ENCODE measurements at regions not wholly inside any gene's neighbourhood (a gene's known extent, or its start where the extent isn't known, plus 50 kb on each side); places are given as distances from the start of the nearest gene placed in this dataset.
"Not testable (repeated sequence)": the region's sequence is repeated elsewhere in the genome, so short reads cannot be mapped to it uniquely, and the experiment has no call there.

DNA sequence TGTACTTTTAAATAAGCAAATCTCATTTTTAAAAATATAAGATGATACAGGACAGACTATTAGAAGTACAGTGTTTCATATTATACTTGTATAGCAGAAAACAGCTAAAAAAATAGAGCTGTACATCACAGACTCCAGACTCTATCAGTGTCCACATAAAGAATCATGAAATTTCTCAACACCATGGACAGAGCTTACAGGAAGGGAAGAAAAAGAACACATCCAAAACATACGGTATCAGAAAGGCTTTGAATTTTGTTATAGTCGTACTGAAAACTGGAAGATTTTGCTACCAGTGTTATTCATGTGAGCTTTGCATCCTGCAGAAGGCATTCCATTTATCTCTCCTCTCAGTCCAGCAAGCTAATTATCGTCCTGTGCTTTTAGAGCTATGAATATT is 183.2 kb upstream of the PTPRZ1 start:
- Mint-ChIP-seq H3K9me3 (peaks cover 5% of the 10 kb centered on the region), H3K4me3 (no peak overlapping the region), H3K4me1 (no peaks in the 10 kb centered on the region), H3K27ac (no peak overlapping the region), H3K27me3 (ENCODE audit: insufficient read depth, low read depth) (no peaks in the 10 kb centered on the region), H3K36me3 (no peaks in the 10 kb centered on the region)
- Histone ChIP-seq H3K27me3 (no peaks in the 10 kb centered on the region), H3F3A (ENCODE audit: low read depth) (no peaks in the 10 kb centered on the region), H3K4me2 (no peak overlapping the region), H3K36me3 (no peaks in the 10 kb centered on the region), H4K20me1 (ENCODE audit: low read depth) (no peaks in the 10 kb centered on the region), H2AFZ (replicated peaks) (no peak overlapping the region), H3K4me1 (no peaks in the 10 kb centered on the region), H3K9ac (no peak overlapping the region), H3K27ac (no peak overlapping the region), H3K9me3 (ENCODE audit: low read depth) (no peaks in the 10 kb centered on the region), H3K4me3 (no peak overlapping the region), H3K79me2 (ENCODE audit: low read depth) (no peaks in the 10 kb centered on the region)
- no peak for DNase-seq (ENCODE audit: low spot score)
- no peak for TF ChIP-seq CTCF (IDR thresholded peaks at IDR 0.05)
- TF ChIP-seq EZH2phosphoT487 (IDR thresholded peaks at IDR 0.05) = no peak
- TF ChIP-seq EZH2 (IDR thresholded peaks at IDR 0.05) = no peak

GRCh38 chr7:121681700-121682099 is 191.3 kb upstream of the PTPRZ1 start:
- peaks cover 7% of the 10 kb centered on the region for H3K4me1 Mint-ChIP-seq
- H3K36me3 ChIP-seq = no peaks in the 10 kb centered on the region

DNA sequence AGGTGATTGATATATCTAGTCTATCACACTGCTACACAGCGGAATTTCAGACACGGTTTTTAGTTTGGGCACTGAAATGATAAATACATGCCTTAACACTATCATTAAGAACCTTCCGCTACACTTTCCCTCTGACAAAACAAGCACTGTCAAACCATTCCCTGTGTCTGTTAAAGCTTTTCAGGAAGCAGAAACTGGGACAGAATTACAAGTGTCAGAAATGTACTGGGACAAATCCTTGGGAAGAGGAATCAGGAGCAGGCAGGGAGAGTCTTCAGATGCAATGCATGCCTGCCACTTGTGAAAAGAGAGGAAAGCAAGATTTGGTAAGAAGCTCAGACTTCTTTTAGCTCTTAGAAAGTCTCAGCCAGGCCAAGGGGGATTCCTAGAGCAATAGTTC is 196.8 kb upstream of the PTPRZ1 start:
- Mint-ChIP-seq H3K9me3 (no peaks in the 10 kb centered on the region), H3K4me3 (no peak overlapping the region), H3K4me1 (peaks cover 7% of the 10 kb centered on the region), H3K27ac (no peak overlapping the region), H3K36me3 (no peaks in the 10 kb centered on the region), H3K27me3 (ENCODE audit: insufficient read depth, low read depth) (peaks cover 2% of the 10 kb centered on the region)
- no peaks in the 10 kb centered on the region for H4K20me1 ChIP-seq (ENCODE audit: low read depth)
- DNase-seq (ENCODE audit: low spot score) = no peak
- peaks cover 4% of the 10 kb centered on the region for H3F3A ChIP-seq (ENCODE audit: low read depth)
- TF ChIP-seq CTCF (IDR thresholded peaks at IDR 0.05) = no peak
- TF ChIP-seq EZH2phosphoT487 (IDR thresholded peaks at IDR 0.05) = no peak
- TF ChIP-seq EZH2 (IDR thresholded peaks at IDR 0.05) = no peak
- no peaks in the 10 kb centered on the region for H3K9me3 ChIP-seq (ENCODE audit: low read depth)
- no peaks in the 10 kb centered on the region for H3K36me3 ChIP-seq
- H3K4me3 ChIP-seq = no peak overlapping the region
- H3K79me2 ChIP-seq (ENCODE audit: low read depth) = no peaks in the 10 kb centered on the region
- peak overlapping the region; percentile 93 for H2AFZ ChIP-seq (replicated peaks)
- H3K9ac ChIP-seq = no peak overlapping the region
- no peaks in the 10 kb centered on the region for H3K27me3 ChIP-seq
- peak overlapping the region; percentile 48 for H3K4me2 ChIP-seq
- H3K4me1 ChIP-seq = peaks cover 18% of the 10 kb centered on the region
- H3K27ac ChIP-seq = peak overlapping the region; percentile 64

More at GRCh38 chr7:121681700-121682099, 191.3 kb upstream of the PTPRZ1 start:
- Mint-ChIP-seq H3K9me3 (no peaks in the 10 kb centered on the region), H3K36me3 (no peaks in the 10 kb centered on the region), H3K27ac (no peak overlapping the region), H3K4me3 (no peak overlapping the region), H3K27me3 (ENCODE audit: insufficient read depth, low read depth) (no peaks in the 10 kb centered on the region)
- Histone ChIP-seq H3K4me1 (peaks cover 11% of the 10 kb centered on the region), H3K4me2 (no peak overlapping the region), H3K9me3 (ENCODE audit: low read depth) (no peaks in the 10 kb centered on the region), H3K27ac (no peak overlapping the region), H3K79me2 (ENCODE audit: low read depth) (no peaks in the 10 kb centered on the region), H3K27me3 (no peaks in the 10 kb centered on the region), H4K20me1 (ENCODE audit: low read depth) (no peaks in the 10 kb centered on the region), H3K9ac (no peak overlapping the region), H3F3A (ENCODE audit: low read depth) (peaks cover 4% of the 10 kb centered on the region), H3K4me3 (no peak overlapping the region), H2AFZ (replicated peaks) (no peak overlapping the region)
- no peak for DNase-seq (ENCODE audit: low spot score)
- TF ChIP-seq CTCF (IDR thresholded peaks at IDR 0.05) (no peak), EZH2phosphoT487 (IDR thresholded peaks at IDR 0.05) (no peak), EZH2 (IDR thresholded peaks at IDR 0.05) (no peak)

- H3K27ac ChIP-seq; H2AFZ ChIP-seq (replicated peaks); H3K4me1 Mint-ChIP-seq; DNase-seq (ENCODE audit: low spot score); H3K9me3 ChIP-seq (ENCODE audit: low read depth); H3K4me3 ChIP-seq; H3K36me3 ChIP-seq; H3K27ac Mint-ChIP-seq; H3K36me3 Mint-ChIP-seq; H3K27me3 ChIP-seq; H3K9me3 Mint-ChIP-seq; H3K4me3 Mint-ChIP-seq; H4K20me1 ChIP-seq (ENCODE audit: low read depth); H3F3A ChIP-seq (ENCODE audit: low read depth); H3K27me3 Mint-ChIP-seq (ENCODE audit: insufficient read depth, low read depth); H3K9ac ChIP-seq; H3K79me2 ChIP-seq (ENCODE audit: low read depth); H3K4me2 ChIP-seq: not testable (repeated sequence)
- H3K4me1 ChIP-seq = peaks cover 18% of the 10 kb centered on the region
Observed at GRCh38 chr7:121674455-121674854, 198.5 kb upstream of the PTPRZ1 start.

Measured in neural progenitor cell (in vitro differentiated cells).